ENCODE measurements at regions not wholly inside any gene's neighbourhood (a gene's known extent, or its start where the extent isn't known, plus 50 kb on each side); places are given as distances from the start of the nearest gene placed in this dataset.

GRCh38 chr5:165460911-165461310, 1955.5 kb downstream of the MAT2B start:
- Histone ChIP-seq H3K4me2 (replicated peaks; ENCODE audit: low read depth, low read length, poor library complexity, severe bottlenecking) (no peak overlapping the region), H4K20me1 (ENCODE audit: control insufficient read depth, insufficient read depth, low read length, poor library complexity, severe bottlenecking) (no peaks in the 10 kb centered on the region), H3K27me3 (replicated peaks in 1 of 4; ENCODE audit: control extremely low read depth in 1 of 4, control insufficient read depth in 3 of 4, insufficient read depth in 4 of 4, low read length in 3 of 4) (no peaks in the 10 kb centered on the region), H3K27ac (ENCODE audit: low read length in 2 of 2) (no peak overlapping the region), H3K9me3 (ENCODE audit: control extremely low read depth in 1 of 3, control insufficient read depth in 2 of 3, insufficient read depth in 1 of 3, low read length in 2 of 3) (peaks cover 0 to 13% (median 0%) of the 10 kb centered on the region in 3 donors), H3K9ac (ENCODE audit: low read length) (no peak overlapping the region), H2AFZ (ENCODE audit: insufficient read depth, low read depth, low read length, poor library complexity, severe bottlenecking) (no peak overlapping the region), H3K4me3 (ENCODE audit: control extremely low read depth in 1 of 5, extremely low read depth in 1 of 5, insufficient read depth in 1 of 5, low read depth in 2 of 5, low read length in 4 of 5) (no peak overlapping the region), H3K4me1 (ENCODE audit: control insufficient read depth in 2 of 2, insufficient read depth in 2 of 2, low read length in 2 of 2) (no peaks in the 10 kb centered on the region), H3K36me3 (replicated peaks in 1 of 2; ENCODE audit: control extremely low read depth in 1 of 2, control insufficient read depth in 1 of 2, extremely low read depth in 1 of 2, insufficient read depth in 2 of 2, low read length in 1 of 2) (no peaks in the 10 kb centered on the region), H3K79me2 (ENCODE audit: control insufficient read depth, insufficient read depth, low read length) (no peaks in the 10 kb centered on the region)
- H3K27ac Mint-ChIP-seq = no peak overlapping the region
- ChIA-PET CTCF (no interaction called here), POLR2A (no interaction called here)
- TF ChIP-seq EZH2 (IDR thresholded peaks at IDR 0.05; ENCODE audit: borderline replicate concordance, insufficient read depth, low read depth, low read length, poor library complexity, severe bottlenecking) (no peak), CTCF (IDR thresholded peaks at IDR 0.05) (no peak)
- no peaks in the 10 kb centered on the region for H3K4me1 Mint-ChIP-seq
- DNase-seq = no peak
- ATAC-seq (ENCODE audit: low read depth) = no peak
- H3K27me3 Mint-ChIP-seq = no peaks in the 10 kb centered on the region
- H3K4me3 Mint-ChIP-seq = no peak overlapping the region
- WGBS (ENCODE audit: insufficient coverage) = 100% methylated on average over 1 of the region's 4 CpGs
- intact Hi-C loops (cut with micrococcal nuclease) = no loop called here
- no peaks in the 10 kb centered on the region for H3K9me3 Mint-ChIP-seq (ENCODE audit: insufficient read depth)

GRCh38 chr5:165477546-165477945, 1972.1 kb downstream of the MAT2B start:
- intact Hi-C loops (cut with micrococcal nuclease) = no loop called here

More at GRCh38 chr5:165477546-165477945, 1972.1 kb downstream of the MAT2B start:
- Histone ChIP-seq H3K9me3 (ENCODE audit: control extremely low read depth in 1 of 3, control insufficient read depth in 2 of 3, insufficient read depth in 1 of 3, low read length in 2 of 3) (no peaks in the 10 kb centered on the region), H2AFZ (ENCODE audit: insufficient read depth, low read depth, low read length, poor library complexity, severe bottlenecking) (no peak overlapping the region), H3K27ac (ENCODE audit: low read length in 2 of 2) (no peak overlapping the region), H3K4me2 (replicated peaks; ENCODE audit: low read depth, low read length, poor library complexity, severe bottlenecking) (no peak overlapping the region), H3K4me1 (ENCODE audit: control insufficient read depth in 2 of 2, insufficient read depth in 2 of 2, low read length in 2 of 2) (no peaks in the 10 kb centered on the region), H3K9ac (ENCODE audit: low read length) (no peak overlapping the region), H3K36me3 (replicated peaks in 1 of 2; ENCODE audit: control extremely low read depth in 1 of 2, control insufficient read depth in 1 of 2, extremely low read depth in 1 of 2, insufficient read depth in 2 of 2, low read length in 1 of 2) (no peaks in the 10 kb centered on the region), H4K20me1 (ENCODE audit: control insufficient read depth, insufficient read depth, low read length, poor library complexity, severe bottlenecking) (no peaks in the 10 kb centered on the region), H3K27me3 (replicated peaks in 1 of 4; ENCODE audit: control extremely low read depth in 1 of 4, control insufficient read depth in 3 of 4, insufficient read depth in 4 of 4, low read length in 3 of 4) (no peaks in the 10 kb centered on the region), H3K4me3 (ENCODE audit: control extremely low read depth in 1 of 5, extremely low read depth in 1 of 5, insufficient read depth in 1 of 5, low read depth in 2 of 5, low read length in 4 of 5) (no peak overlapping the region), H3K79me2 (ENCODE audit: control insufficient read depth, insufficient read depth, low read length) (no peaks in the 10 kb centered on the region)
- no peak overlapping the region for H3K27ac Mint-ChIP-seq
- H3K27me3 Mint-ChIP-seq = no peaks in the 10 kb centered on the region
- ChIA-PET POLR2A (no interaction called here), CTCF (no interaction called here)
- no CpG with 5 or more reads among the region's 3 CpGs for WGBS (ENCODE audit: insufficient coverage)
- no peak for TF ChIP-seq EZH2 (IDR thresholded peaks at IDR 0.05; ENCODE audit: borderline replicate concordance, insufficient read depth, low read depth, low read length, poor library complexity, severe bottlenecking)
- TF ChIP-seq CTCF (IDR thresholded peaks at IDR 0.05) = no peak
- peaks cover 5% of the 10 kb centered on the region for H3K9me3 Mint-ChIP-seq (ENCODE audit: insufficient read depth)
- ATAC-seq (ENCODE audit: low read depth) (no peak), DNase-seq (no peak)
- no peaks in the 10 kb centered on the region for H3K4me1 Mint-ChIP-seq
- H3K4me3 Mint-ChIP-seq = no peak overlapping the region
